Hepatocyte (in vitro differentiated cells): ENCODE measurements at regions not wholly inside any gene's neighbourhood (a gene's known extent, or its start where the extent isn't known, plus 50 kb on each side); places are given as distances from the start of the nearest gene placed in this dataset.
"Not testable (repeated sequence)": the region's sequence is repeated elsewhere in the genome, so short reads cannot be mapped to it uniquely, and the experiment has no call there.

Experiments used
- DNase-seq: peaks from one replicate; pipeline ENCODE4 v3.0.0-alpha.2; 2016; ENCODE audit warnings: low spot score
- H2AFZ ChIP-seq: fragments of 200-600 bp; sonication (generic); 2 replicates; pipeline ENCODE4 v1.6.0; 2016; ENCODE audit warnings: antibody characterized with exemption, mild to moderate bottlenecking
- H3K27ac ChIP-seq: fragments of 200-600 bp; sonication (generic); 2 replicates; pipeline ENCODE4 v1.5.1; 2016; ENCODE audit warnings: mild to moderate bottlenecking
- H3K27me3 ChIP-seq: fragments of 200-600 bp; sonication (generic); 2 replicates; pipeline ENCODE4 v1.6.1; 2016
- H3K36me3 ChIP-seq: fragments of 200-600 bp; sonication (generic); replicated peaks from 2 replicates; pipeline ENCODE4 v1.5.1; 2016; ENCODE audit warnings: low read depth; ENCODE audit not compliant: insufficient read depth
- H3K4me1 ChIP-seq: fragments of 200-600 bp; sonication (generic); 2 replicates; pipeline ENCODE4 v1.5.1; 2016; ENCODE audit warnings: mild to moderate bottlenecking, moderate library complexity; ENCODE audit not compliant: insufficient read depth
- H3K4me2 ChIP-seq: fragments of 200-600 bp; sonication (generic); 2 replicates; pipeline ENCODE4 v1.6.0; 2016
- H3K4me3 ChIP-seq: fragments of 200-600 bp; sonication (generic); 2 replicates; pipeline ENCODE4 v1.5.1; 2016; ENCODE audit warnings: mild to moderate bottlenecking
- H3K79me2 ChIP-seq: fragments of 200-600 bp; sonication (generic); 2 replicates; pipeline ENCODE4 v1.6.0; 2017; ENCODE audit warnings: mild to moderate bottlenecking
- H3K9me2 ChIP-seq: fragments of 200-600 bp; sonication (generic); replicated peaks from 2 replicates; pipeline ENCODE4 v1.6.0; 2017; ENCODE audit warnings: mild to moderate bottlenecking; ENCODE audit not compliant: insufficient read depth
- H3K9me3 ChIP-seq: fragments of 200-600 bp; sonication (generic); 2 replicates; pipeline ENCODE4 v1.5.1; 2016; ENCODE audit warnings: low read depth, mild to moderate bottlenecking
- H4K20me1 ChIP-seq: fragments of 200-600 bp; sonication (generic); 2 replicates; pipeline ENCODE4 v1.6.0; 2016; ENCODE audit warnings: mild to moderate bottlenecking; ENCODE audit not compliant: insufficient read depth, poor library complexity, severe bottlenecking
- EZH2 ChIP-seq: fragments of 200-600 bp; sonication (generic); IDR thresholded peaks from 2 replicates; pipeline ENCODE4 v1.6.1; 2016; ENCODE audit warnings: antibody characterized with exemption, mild to moderate bottlenecking, borderline replicate concordance
- EZH2phosphoT487 ChIP-seq: fragments of 200-600 bp; sonication (generic); IDR thresholded peaks from one replicate; pipeline ENCODE4 v1.6.1; 2018; ENCODE audit warnings: antibody characterized with exemption, mild to moderate bottlenecking, low read depth, moderate library complexity; ENCODE audit not compliant: unreplicated experiment, severe bottlenecking
- WGBS: methylation state at CpG from one replicate; pipeline ENCODE4 v1.1.6; 2016; ENCODE audit warnings: low lambda C conversion rate; ENCODE audit errors: missing lambda C conversion rate; 5-methylcytosine and 5-hydroxymethylcytosine counted together
- TF ChIP-seq, protein P1 (sequence below): fragments of 200-600 bp; sonication (generic); IDR thresholded peaks from 2 replicates; pipeline ENCODE4 v1.5.1; 2016; ENCODE audit warnings: antibody characterized with exemption, mild to moderate bottlenecking; ENCODE audit not compliant: poor library complexity

- TF ChIP-seq EZH2: no peak
- no peak for TF ChIP-seq EZH2phosphoT487
- TF ChIP-seq, protein P1, sequence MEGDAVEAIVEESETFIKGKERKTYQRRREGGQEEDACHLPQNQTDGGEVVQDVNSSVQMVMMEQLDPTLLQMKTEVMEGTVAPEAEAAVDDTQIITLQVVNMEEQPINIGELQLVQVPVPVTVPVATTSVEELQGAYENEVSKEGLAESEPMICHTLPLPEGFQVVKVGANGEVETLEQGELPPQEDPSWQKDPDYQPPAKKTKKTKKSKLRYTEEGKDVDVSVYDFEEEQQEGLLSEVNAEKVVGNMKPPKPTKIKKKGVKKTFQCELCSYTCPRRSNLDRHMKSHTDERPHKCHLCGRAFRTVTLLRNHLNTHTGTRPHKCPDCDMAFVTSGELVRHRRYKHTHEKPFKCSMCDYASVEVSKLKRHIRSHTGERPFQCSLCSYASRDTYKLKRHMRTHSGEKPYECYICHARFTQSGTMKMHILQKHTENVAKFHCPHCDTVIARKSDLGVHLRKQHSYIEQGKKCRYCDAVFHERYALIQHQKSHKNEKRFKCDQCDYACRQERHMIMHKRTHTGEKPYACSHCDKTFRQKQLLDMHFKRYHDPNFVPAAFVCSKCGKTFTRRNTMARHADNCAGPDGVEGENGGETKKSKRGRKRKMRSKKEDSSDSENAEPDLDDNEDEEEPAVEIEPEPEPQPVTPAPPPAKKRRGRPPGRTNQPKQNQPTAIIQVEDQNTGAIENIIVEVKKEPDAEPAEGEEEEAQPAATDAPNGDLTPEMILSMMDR: no peak
- 93% methylated on average over 3 of the region's 3 CpGs for WGBS
- Histone ChIP-seq H4K20me1 (no peaks in the 10 kb centered on the region), H3K4me1 (no peaks in the 10 kb centered on the region), H3K9me2 (no peaks in the 10 kb centered on the region), H3K4me3 (no peak overlapping the region), H3K36me3 (no peaks in the 10 kb centered on the region), H3K79me2 (no peaks in the 10 kb centered on the region), H3K27me3 (no peaks in the 10 kb centered on the region), H3K4me2 (no peak overlapping the region), H2AFZ (no peak overlapping the region), H3K9me3 (peaks cover 2% of the 10 kb centered on the region), H3K27ac (no peak overlapping the region)
- no peak for DNase-seq
Measured at GRCh38 chrX:1020634-1021166, 191.7 kb downstream of the CRLF2 start.

DNA sequence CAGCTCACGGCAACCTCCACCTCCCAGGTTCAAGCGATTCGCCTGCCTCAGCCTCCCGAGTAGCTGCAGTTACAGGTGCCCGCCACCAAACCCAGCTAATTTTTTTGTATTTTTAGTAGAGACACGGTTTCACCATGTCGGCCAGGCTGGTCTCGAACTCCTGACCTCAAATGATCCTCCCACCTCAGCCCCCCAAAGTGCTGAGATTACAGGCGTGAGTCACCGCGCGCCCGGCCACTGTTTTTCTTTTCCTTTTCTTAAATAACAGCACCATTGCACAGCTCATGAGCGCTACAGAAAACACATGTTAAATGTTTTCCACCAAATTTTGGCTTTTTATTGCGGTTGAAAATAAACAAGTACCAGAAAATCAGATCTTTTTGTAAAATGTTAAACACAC, 195.5 kb downstream of the CRLF2 start:
- WGBS: 81% methylated on average over 15 of the region's 15 CpGs
- H3K4me1 ChIP-seq, H3K27me3 ChIP-seq, H4K20me1 ChIP-seq, H3K9me3 ChIP-seq, H3K27ac ChIP-seq, H2AFZ ChIP-seq, H3K36me3 ChIP-seq, H3K4me2 ChIP-seq, DNase-seq, H3K4me3 ChIP-seq, H3K79me2 ChIP-seq, H3K9me2 ChIP-seq: not testable (repeated sequence)

- not testable (repeated sequence) for H4K20me1 ChIP-seq, H3K4me2 ChIP-seq, DNase-seq, H3K27ac ChIP-seq, H3K36me3 ChIP-seq, H2AFZ ChIP-seq, H3K9me2 ChIP-seq, H3K27me3 ChIP-seq, H3K9me3 ChIP-seq, H3K79me2 ChIP-seq, H3K4me3 ChIP-seq, H3K4me1 ChIP-seq
- WGBS: 98% methylated on average over 10 of the region's 11 CpGs
Measured at GRCh38 chrX:1016281-1016680, 196.2 kb downstream of the CRLF2 start.

DNA sequence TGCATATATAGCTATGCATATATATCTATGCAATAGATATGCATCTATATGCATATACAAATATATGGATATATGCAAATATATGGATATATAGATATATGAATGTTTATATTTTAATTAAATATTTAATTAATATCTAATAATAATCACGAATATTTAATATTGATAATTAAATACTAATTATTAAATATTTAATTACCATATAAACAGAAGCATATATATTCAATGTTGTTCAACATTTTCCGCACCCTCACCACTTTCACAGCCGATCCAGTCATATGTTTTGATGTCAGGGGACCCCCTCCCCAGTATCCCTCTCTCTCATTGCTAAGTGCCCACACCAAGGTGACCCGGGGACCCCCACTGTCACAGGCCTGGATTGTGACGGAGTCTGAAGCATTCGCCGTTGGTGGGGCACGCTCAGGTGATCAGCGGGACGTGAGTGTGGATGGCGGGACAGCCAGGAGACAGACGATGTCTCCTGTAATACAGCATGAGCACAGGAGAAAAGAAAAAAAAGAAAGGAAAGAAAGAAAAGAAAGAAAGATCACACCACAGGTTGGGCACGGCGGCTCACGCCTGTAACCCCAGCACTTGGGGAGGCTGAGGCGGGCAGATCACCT, 199.7 kb downstream of the CRLF2 start:
- Histone ChIP-seq H3K9me2 (no peaks in the 10 kb centered on the region), H3K4me3 (no peak overlapping the region), H3K27ac (no peak overlapping the region), H3K4me2 (no peak overlapping the region), H3K4me1 (no peaks in the 10 kb centered on the region), H2AFZ (no peak overlapping the region), H3K36me3 (no peaks in the 10 kb centered on the region), H3K9me3 (no peaks in the 10 kb centered on the region), H4K20me1 (no peaks in the 10 kb centered on the region), H3K79me2 (no peaks in the 10 kb centered on the region), H3K27me3 (no peaks in the 10 kb centered on the region)
- TF ChIP-seq, protein P1: no peak
- TF ChIP-seq EZH2: no peak
- DNase-seq: no peak
- WGBS: 90% methylated on average over 16 of the region's 16 CpGs
